HL-60 (cell line): ENCODE measurements at regions not wholly inside any gene's neighbourhood (a gene's known extent, or its start where the extent isn't known, plus 50 kb on each side); places are given as distances from the start of the nearest gene placed in this dataset.

ENCODE experiments used
- CTCF ChIP-seq: IDR thresholded peaks from one replicate; pipeline ENCODE4 v1.5.1; 2011; ENCODE audit warnings: low read length, control low read depth, inconsistent platforms; ENCODE audit not compliant: insufficient read depth
- GABPA ChIP-seq: IDR thresholded peaks from 2 replicates; pipeline ENCODE4 v1.6.1; 2012; ENCODE audit warnings: low read depth
- POLR2AphosphoS5 ChIP-seq: IDR thresholded peaks from 2 replicates; pipeline ENCODE4 v1.6.1; 2012; ENCODE audit warnings: low read depth
- REST ChIP-seq: IDR thresholded peaks from 2 replicates; pipeline ENCODE4 v1.6.1; 2012; ENCODE audit warnings: low read depth; ENCODE audit not compliant: insufficient replicate concordance
- SPI1 ChIP-seq: IDR thresholded peaks from 2 replicates; pipeline ENCODE4 v1.6.1; 2012; ENCODE audit warnings: low read depth, mild to moderate bottlenecking, borderline replicate concordance

GRCh38 chr12:78407722-78408121 is 456.9 kb upstream of the SYT1 start:
- TF ChIP-seq CTCF: no peak
- TF ChIP-seq GABPA: no peak
- TF ChIP-seq POLR2AphosphoS5: no peak
- TF ChIP-seq REST: no peak
- TF ChIP-seq SPI1: no peak
